Endothelial cell (in vitro differentiated cells): ENCODE measurements at regions not wholly inside any gene's neighbourhood (a gene's known extent, or its start where the extent isn't known, plus 50 kb on each side); places are given as distances from the start of the nearest gene placed in this dataset.

Source experiments
- DNase-seq: peaks from one replicate; pipeline ENCODE4 v3.0.0; 2021; ENCODE audit warnings: low spot score
- H3K27ac Mint-ChIP-seq: one replicate; pipeline ENCODE4 v1.8.0; 2021; ENCODE audit warnings: mixed read lengths, inconsistent platforms; ENCODE audit not compliant: unreplicated experiment
- H3K27me3 Mint-ChIP-seq: one replicate; pipeline ENCODE4 v1.8.0; 2021; ENCODE audit warnings: mild to moderate bottlenecking, moderate library complexity, mixed read lengths, inconsistent platforms; ENCODE audit not compliant: unreplicated experiment
- H3K36me3 Mint-ChIP-seq: one replicate; pipeline ENCODE4 v1.8.0; 2021; ENCODE audit warnings: mild to moderate bottlenecking, low read depth, mixed read lengths, inconsistent platforms; ENCODE audit not compliant: unreplicated experiment
- H3K4me1 Mint-ChIP-seq: one replicate; pipeline ENCODE4 v1.8.0; 2021; ENCODE audit warnings: mild to moderate bottlenecking, mixed read lengths, inconsistent platforms; ENCODE audit not compliant: unreplicated experiment
- H3K4me3 Mint-ChIP-seq: one replicate; pipeline ENCODE4 v1.8.0; 2021; ENCODE audit warnings: mild to moderate bottlenecking, mixed read lengths, inconsistent platforms; ENCODE audit not compliant: unreplicated experiment
- H3K9me3 Mint-ChIP-seq: one replicate; pipeline ENCODE4 v1.8.0; 2021; ENCODE audit warnings: mixed read lengths, inconsistent platforms; ENCODE audit not compliant: unreplicated experiment
- CTCF ChIP-seq: fragments of 200-600 bp; sonication (generic); IDR thresholded peaks from one replicate; pipeline ENCODE4 v1.5.0; 2021; ENCODE audit warnings: antibody characterized with exemption; ENCODE audit not compliant: unreplicated experiment

- no peaks in the 10 kb centered on the region for H3K4me1 Mint-ChIP-seq
- no peak overlapping the region for H3K4me3 Mint-ChIP-seq
- DNase-seq, result no peak
- no peaks in the 10 kb centered on the region for H3K9me3 Mint-ChIP-seq
- no peaks in the 10 kb centered on the region for H3K27me3 Mint-ChIP-seq
- no peak overlapping the region for H3K27ac Mint-ChIP-seq
- no peaks in the 10 kb centered on the region for H3K36me3 Mint-ChIP-seq
- no peak for TF ChIP-seq CTCF
Observed at GRCh38 chr5:4373051-4373820, 766.9 kb upstream of the ADAMTS16 start.

GRCh38 chr5:4374866-4375265, 765.3 kb upstream of the ADAMTS16 start:
- H3K27ac Mint-ChIP-seq, result no peak overlapping the region
- DNase-seq, result no peak
- H3K27me3 Mint-ChIP-seq, result no peaks in the 10 kb centered on the region
- H3K9me3 Mint-ChIP-seq, result peaks cover 4% of the 10 kb centered on the region
- no peaks in the 10 kb centered on the region for H3K36me3 Mint-ChIP-seq
- H3K4me1 Mint-ChIP-seq, result no peaks in the 10 kb centered on the region
- H3K4me3 Mint-ChIP-seq, result no peak overlapping the region
- TF ChIP-seq CTCF, result no peak

GRCh38 chr5:4375640-4376039, 764.5 kb upstream of the ADAMTS16 start:
- H3K27ac Mint-ChIP-seq, result no peak overlapping the region
- TF ChIP-seq CTCF, result no peak
- no peaks in the 10 kb centered on the region for H3K36me3 Mint-ChIP-seq
- no peaks in the 10 kb centered on the region for H3K4me1 Mint-ChIP-seq
- DNase-seq, result no peak
- H3K27me3 Mint-ChIP-seq, result no peaks in the 10 kb centered on the region
- no peak overlapping the region for H3K4me3 Mint-ChIP-seq
- H3K9me3 Mint-ChIP-seq, result peaks cover 4% of the 10 kb centered on the region

GRCh38 chr5:4383102-4383501, 757.0 kb upstream of the ADAMTS16 start:
- TF ChIP-seq CTCF, result no peak
- Mint-ChIP-seq H3K9me3 (peaks cover 4% of the 10 kb centered on the region), H3K27ac (no peak overlapping the region), H3K27me3 (no peaks in the 10 kb centered on the region), H3K4me1 (no peaks in the 10 kb centered on the region), H3K4me3 (no peak overlapping the region), H3K36me3 (no peaks in the 10 kb centered on the region)
- DNase-seq, result no peak

GRCh38 chr5:4383518-4384198, 756.5 kb upstream of the ADAMTS16 start:
- TF ChIP-seq CTCF, result no peak
- Mint-ChIP-seq H3K4me1 (no peaks in the 10 kb centered on the region), H3K4me3 (no peak overlapping the region), H3K9me3 (peaks cover 4% of the 10 kb centered on the region), H3K27me3 (no peaks in the 10 kb centered on the region), H3K27ac (no peak overlapping the region), H3K36me3 (no peaks in the 10 kb centered on the region)
- DNase-seq, result no peak
